Activated CD4-positive, alpha-beta T cell treated with anti-CD3 and anti-CD28 coated beads, Interleukin-2, amount 10 ng/mL, durations not matched to agents 24 days and 14 days (primary cell): ENCODE measurements at regions not wholly inside any gene's neighbourhood (a gene's known extent, or its start where the extent isn't known, plus 50 kb on each side); places are given as distances from the start of the nearest gene placed in this dataset.

Source experiments
- DNase-seq: peaks from one replicate; pipeline ENCODE4 v3.0.0; 2022
- H3K27ac Mint-ChIP-seq: one replicate; pipeline ENCODE4 v1.8.0; 2022; ENCODE audit warnings: mild to moderate bottlenecking, mixed read lengths
- H3K27me3 Mint-ChIP-seq: one replicate; pipeline ENCODE4 v1.8.0; 2022; ENCODE audit warnings: mixed read lengths
- H3K36me3 Mint-ChIP-seq: one replicate; pipeline ENCODE4 v1.8.0; 2022; ENCODE audit warnings: low read depth, mild to moderate bottlenecking, mixed read lengths
- H3K4me1 Mint-ChIP-seq: one replicate; pipeline ENCODE4 v1.8.0; 2021; ENCODE audit warnings: mixed read lengths
- H3K4me3 Mint-ChIP-seq: one replicate; pipeline ENCODE4 v1.8.0; 2022; ENCODE audit warnings: mild to moderate bottlenecking, moderate library complexity, mixed read lengths
- H3K9me3 Mint-ChIP-seq: one replicate; pipeline ENCODE4 v1.8.0; 2021; ENCODE audit warnings: mixed read lengths
- intact Hi-C: fragments of 100-400 bp; cut with micrococcal nuclease; formaldehyde crosslinking; loops from one replicate; pipeline ENCODE4 v1.15.1; 2023

GRCh38 chr2:234768608-234769196 lies 183.1 kb upstream of the SH3BP4 start:
- no peaks in the 10 kb centered on the region for H3K27me3 Mint-ChIP-seq
- H3K4me3 Mint-ChIP-seq = no peak overlapping the region
- intact Hi-C loops = no loop called here
- DNase-seq = no peak
- H3K27ac Mint-ChIP-seq = no peak overlapping the region
- no peaks in the 10 kb centered on the region for H3K36me3 Mint-ChIP-seq
- no peaks in the 10 kb centered on the region for H3K4me1 Mint-ChIP-seq
- H3K9me3 Mint-ChIP-seq = no peaks in the 10 kb centered on the region

GRCh38 chr2:234765279-234765678 lies 186.5 kb upstream of the SH3BP4 start:
- H3K9me3 Mint-ChIP-seq = no peaks in the 10 kb centered on the region
- no peak overlapping the region for H3K27ac Mint-ChIP-seq
- no peaks in the 10 kb centered on the region for H3K36me3 Mint-ChIP-seq
- H3K4me1 Mint-ChIP-seq = no peaks in the 10 kb centered on the region
- intact Hi-C loops = no loop called here
- DNase-seq = no peak
- H3K4me3 Mint-ChIP-seq = no peak overlapping the region
- no peaks in the 10 kb centered on the region for H3K27me3 Mint-ChIP-seq

GRCh38 chr2:234764372-234764771 lies 187.4 kb upstream of the SH3BP4 start:
- DNase-seq = no peak
- H3K36me3 Mint-ChIP-seq = no peaks in the 10 kb centered on the region
- no peaks in the 10 kb centered on the region for H3K27me3 Mint-ChIP-seq
- intact Hi-C loops = no loop called here
- H3K9me3 Mint-ChIP-seq = no peaks in the 10 kb centered on the region
- no peak overlapping the region for H3K27ac Mint-ChIP-seq
- no peak overlapping the region for H3K4me3 Mint-ChIP-seq
- no peaks in the 10 kb centered on the region for H3K4me1 Mint-ChIP-seq

- no peaks in the 10 kb centered on the region for H3K27me3 Mint-ChIP-seq
- no peak for DNase-seq
- H3K4me3 Mint-ChIP-seq = no peak overlapping the region
- intact Hi-C loops = no loop called here
- H3K36me3 Mint-ChIP-seq = no peaks in the 10 kb centered on the region
- no peaks in the 10 kb centered on the region for H3K9me3 Mint-ChIP-seq
- no peaks in the 10 kb centered on the region for H3K4me1 Mint-ChIP-seq
- no peak overlapping the region for H3K27ac Mint-ChIP-seq
Measured at GRCh38 chr2:234763002-234763873, 188.6 kb upstream of the SH3BP4 start.

- no peak for DNase-seq
- H3K27ac Mint-ChIP-seq = no peak overlapping the region
- H3K36me3 Mint-ChIP-seq = no peaks in the 10 kb centered on the region
- no peaks in the 10 kb centered on the region for H3K27me3 Mint-ChIP-seq
- intact Hi-C loops = no loop called here
- no peak overlapping the region for H3K4me3 Mint-ChIP-seq
- no peaks in the 10 kb centered on the region for H3K9me3 Mint-ChIP-seq
- H3K4me1 Mint-ChIP-seq = no peaks in the 10 kb centered on the region
Measured at GRCh38 chr2:234761910-234762309, 189.9 kb upstream of the SH3BP4 start.

- no peaks in the 10 kb centered on the region for H3K36me3 Mint-ChIP-seq
- intact Hi-C loops = no loop called here
- no peaks in the 10 kb centered on the region for H3K27me3 Mint-ChIP-seq
- H3K27ac Mint-ChIP-seq = no peak overlapping the region
- H3K4me1 Mint-ChIP-seq = no peaks in the 10 kb centered on the region
- no peak for DNase-seq
- no peaks in the 10 kb centered on the region for H3K9me3 Mint-ChIP-seq
- no peak overlapping the region for H3K4me3 Mint-ChIP-seq
Measured at GRCh38 chr2:234754126-234754525, 197.7 kb upstream of the SH3BP4 start.

GRCh38 chr2:234753701-234754100 lies 198.1 kb upstream of the SH3BP4 start:
- no peak overlapping the region for H3K27ac Mint-ChIP-seq
- no peak overlapping the region for H3K4me3 Mint-ChIP-seq
- H3K27me3 Mint-ChIP-seq = no peaks in the 10 kb centered on the region
- intact Hi-C loops = no loop called here
- H3K9me3 Mint-ChIP-seq = no peaks in the 10 kb centered on the region
- H3K36me3 Mint-ChIP-seq = no peaks in the 10 kb centered on the region
- H3K4me1 Mint-ChIP-seq = no peaks in the 10 kb centered on the region
- DNase-seq = no peak

- intact Hi-C loops = no loop called here
- DNase-seq = no peak
- Mint-ChIP-seq H3K4me1 (no peaks in the 10 kb centered on the region), H3K36me3 (no peaks in the 10 kb centered on the region), H3K27me3 (no peaks in the 10 kb centered on the region), H3K9me3 (no peaks in the 10 kb centered on the region), H3K4me3 (no peak overlapping the region), H3K27ac (no peak overlapping the region)
Measured at GRCh38 chr2:234752966-234753365, 198.9 kb upstream of the SH3BP4 start.

GRCh38 chr2:234751275-234751973 lies 200.4 kb upstream of the SH3BP4 start:
- Mint-ChIP-seq H3K36me3 (no peaks in the 10 kb centered on the region), H3K27me3 (no peaks in the 10 kb centered on the region), H3K27ac (no peak overlapping the region), H3K4me1 (no peaks in the 10 kb centered on the region), H3K9me3 (no peaks in the 10 kb centered on the region), H3K4me3 (no peak overlapping the region)
- DNase-seq = no peak
- intact Hi-C loops = no loop called here

GRCh38 chr2:234747833-234748559 lies 203.8 kb upstream of the SH3BP4 start:
- no peak for DNase-seq
- Mint-ChIP-seq H3K4me3 (no peak overlapping the region), H3K27me3 (no peaks in the 10 kb centered on the region), H3K36me3 (no peaks in the 10 kb centered on the region), H3K4me1 (no peaks in the 10 kb centered on the region), H3K27ac (no peak overlapping the region), H3K9me3 (no peaks in the 10 kb centered on the region)
- intact Hi-C loops = no loop called here

GRCh38 chr2:234747032-234747431 lies 204.8 kb upstream of the SH3BP4 start:
- no peak for DNase-seq
- Mint-ChIP-seq H3K36me3 (no peaks in the 10 kb centered on the region), H3K9me3 (no peaks in the 10 kb centered on the region), H3K27ac (no peak overlapping the region), H3K4me1 (no peaks in the 10 kb centered on the region), H3K4me3 (no peak overlapping the region), H3K27me3 (no peaks in the 10 kb centered on the region)
- intact Hi-C loops = no loop called here

- H3K9me3 Mint-ChIP-seq = no peaks in the 10 kb centered on the region
- intact Hi-C loops = no loop called here
- DNase-seq = no peak
- no peak overlapping the region for H3K27ac Mint-ChIP-seq
- H3K4me1 Mint-ChIP-seq = no peaks in the 10 kb centered on the region
- no peaks in the 10 kb centered on the region for H3K36me3 Mint-ChIP-seq
- H3K27me3 Mint-ChIP-seq = no peaks in the 10 kb centered on the region
- no peak overlapping the region for H3K4me3 Mint-ChIP-seq
Measured at GRCh38 chr2:234745347-234745746, 206.5 kb upstream of the SH3BP4 start.

GRCh38 chr2:234741976-234742375 lies 209.8 kb upstream of the SH3BP4 start:
- Mint-ChIP-seq H3K4me1 (no peaks in the 10 kb centered on the region), H3K9me3 (no peaks in the 10 kb centered on the region), H3K27ac (no peak overlapping the region), H3K27me3 (peaks cover 2% of the 10 kb centered on the region), H3K4me3 (no peak overlapping the region), H3K36me3 (no peaks in the 10 kb centered on the region)
- intact Hi-C loops = no loop called here
- DNase-seq = no peak

- Mint-ChIP-seq H3K9me3 (peaks cover 6% of the 10 kb centered on the region), H3K27ac (no peak overlapping the region), H3K4me3 (no peak overlapping the region), H3K27me3 (peaks cover 4% of the 10 kb centered on the region), H3K36me3 (no peaks in the 10 kb centered on the region), H3K4me1 (no peaks in the 10 kb centered on the region)
- no peak for DNase-seq
- intact Hi-C loops = no loop called here
Measured at GRCh38 chr2:234739061-234739460, 212.8 kb upstream of the SH3BP4 start.
